HG02571 (cell line): ENCODE measurements at regions not wholly inside any gene's neighbourhood (a gene's known extent, or its start where the extent isn't known, plus 50 kb on each side); places are given as distances from the start of the nearest gene placed in this dataset.

Experiments
- ATAC-seq: cut with Tn5 transposase; IDR thresholded peaks from one replicate; pipeline ENCODE4 v1.9.1; 2021; ENCODE audit warnings: mild to moderate bottlenecking, moderate library complexity; ENCODE audit not compliant: unreplicated experiment

DNA sequence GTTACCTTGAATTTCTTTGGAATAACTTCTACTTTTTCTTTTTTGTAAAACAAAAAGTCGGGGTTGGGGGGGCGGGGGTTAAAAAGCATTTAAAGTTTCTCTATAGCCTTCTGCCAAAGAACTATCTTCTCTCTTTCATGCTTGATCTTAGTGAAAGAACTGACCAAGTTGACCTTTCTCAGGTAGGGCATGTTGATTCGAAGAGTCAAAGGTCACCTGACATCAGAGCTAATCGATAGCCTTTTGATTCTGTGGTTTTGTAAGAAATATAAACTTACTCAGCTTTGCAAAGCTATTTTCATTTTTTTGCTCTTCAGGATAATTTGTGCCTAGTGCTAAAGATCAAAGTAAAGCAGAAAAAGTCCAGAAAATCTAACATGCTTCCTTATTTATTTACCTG, 181.5 kb downstream of the IRS2 start:
- no peak for ATAC-seq

DNA sequence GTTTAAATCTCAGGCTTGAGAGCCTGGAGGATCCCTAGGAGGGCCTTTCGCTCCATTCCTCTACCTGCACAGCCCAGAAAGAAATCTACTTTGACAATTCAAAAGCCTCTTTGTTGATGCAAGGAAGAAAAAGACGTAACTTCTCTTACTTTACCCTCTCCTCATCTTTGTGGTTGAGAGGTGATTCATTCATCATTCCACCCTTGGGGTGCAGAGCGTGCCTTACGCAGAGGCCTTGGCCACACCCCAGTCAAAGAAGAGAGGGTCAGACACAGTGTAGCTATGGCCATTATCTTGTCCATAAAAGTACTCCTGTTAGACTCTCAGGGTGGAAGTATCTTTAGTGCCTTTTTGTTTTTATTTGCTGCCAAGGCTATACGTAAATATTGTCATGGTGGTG, 184.0 kb downstream of the IRS2 start:
- no peak for ATAC-seq

DNA sequence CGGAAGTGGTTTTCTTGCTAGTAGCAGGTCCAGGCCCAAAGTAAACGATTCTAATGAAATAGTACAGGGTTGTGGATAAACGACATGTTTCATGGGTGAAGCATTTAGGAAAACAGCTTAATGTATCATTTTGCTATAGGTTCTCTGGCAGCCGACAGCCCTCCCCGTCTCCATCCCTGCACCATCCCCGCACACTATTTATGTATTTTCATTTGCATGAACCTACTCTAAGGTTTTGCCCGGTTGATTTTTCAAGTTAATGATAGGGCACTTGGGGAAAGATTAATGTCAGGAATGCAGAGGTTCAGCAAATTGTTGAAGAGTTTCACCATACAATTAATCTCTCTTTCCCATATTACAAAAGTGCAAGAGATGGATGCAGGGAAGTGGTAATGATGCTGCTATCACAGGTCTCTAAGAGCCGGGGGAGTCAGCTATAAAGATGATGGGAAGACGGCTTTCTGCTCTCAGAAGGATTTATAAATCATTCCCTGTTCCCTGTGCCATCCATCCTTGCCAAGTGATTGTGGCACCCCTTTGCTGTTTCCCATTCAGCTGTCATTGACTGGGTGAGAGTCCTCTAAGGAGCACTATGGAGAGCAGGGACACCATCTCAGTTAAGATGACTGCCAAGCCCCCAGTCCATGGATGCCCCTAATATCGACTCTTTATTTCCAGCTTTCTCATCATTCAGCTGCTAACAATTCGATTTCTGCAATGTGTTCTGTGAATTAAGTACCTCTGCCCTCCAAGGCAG, 186.3 kb downstream of the IRS2 start:
- no peak for ATAC-seq

DNA sequence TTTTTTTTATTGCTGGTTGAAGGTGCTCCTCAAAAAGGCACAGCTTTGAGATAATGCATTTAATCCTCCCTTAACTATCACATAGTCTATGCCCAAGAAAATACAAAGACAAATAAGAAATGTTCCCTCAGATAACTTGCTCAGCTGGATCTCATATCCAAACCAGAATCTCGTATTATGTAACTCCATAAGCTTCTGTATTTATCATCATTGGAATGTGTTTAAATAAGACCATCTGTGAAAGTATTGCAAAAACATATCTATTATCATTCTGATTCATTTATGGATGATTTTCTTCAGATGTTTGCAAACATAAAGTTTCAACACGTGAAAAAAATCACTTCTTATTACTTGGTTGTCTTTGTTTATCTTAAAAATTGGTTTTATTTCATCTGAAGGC, 190.9 kb downstream of the IRS2 start:
- ATAC-seq: no peak

DNA sequence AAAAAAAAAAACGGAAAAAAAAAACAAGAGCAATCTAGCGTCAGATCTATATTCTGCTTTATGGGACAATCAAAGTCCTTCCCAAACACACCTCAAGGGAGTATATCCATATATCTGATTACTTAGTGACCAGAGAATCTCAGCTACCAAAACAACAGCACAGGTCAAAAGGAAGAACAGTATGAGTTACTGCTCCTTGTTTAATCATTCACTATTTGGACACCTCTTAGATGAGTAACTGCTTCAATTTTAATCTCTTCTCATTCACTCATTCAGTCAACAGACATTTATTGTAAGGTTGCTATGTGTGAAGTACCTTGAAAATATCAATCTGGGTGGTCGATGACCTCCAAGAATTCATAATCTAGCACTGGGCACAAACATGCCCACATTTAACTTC, 193.2 kb downstream of the IRS2 start:
- ATAC-seq: no peak

DNA sequence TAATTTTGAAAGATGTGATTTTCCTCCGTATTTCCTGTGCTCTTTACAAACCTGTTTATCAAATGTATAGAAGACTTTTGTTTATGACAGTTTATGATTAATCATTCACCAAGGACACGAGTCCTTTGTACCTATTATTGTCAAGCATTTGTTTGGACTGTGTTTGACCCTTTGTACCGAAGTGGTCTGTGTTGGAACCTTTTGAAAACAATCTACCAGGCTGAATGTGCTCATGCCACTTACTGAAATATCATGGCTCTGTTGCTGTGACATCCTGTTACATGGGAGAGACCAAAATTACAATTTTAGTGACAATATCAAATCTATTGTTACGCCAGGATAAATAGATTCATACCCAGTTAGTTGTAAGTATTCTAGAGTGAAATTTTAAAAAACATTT, 193.6 kb downstream of the IRS2 start:
- ATAC-seq: no peak

DNA sequence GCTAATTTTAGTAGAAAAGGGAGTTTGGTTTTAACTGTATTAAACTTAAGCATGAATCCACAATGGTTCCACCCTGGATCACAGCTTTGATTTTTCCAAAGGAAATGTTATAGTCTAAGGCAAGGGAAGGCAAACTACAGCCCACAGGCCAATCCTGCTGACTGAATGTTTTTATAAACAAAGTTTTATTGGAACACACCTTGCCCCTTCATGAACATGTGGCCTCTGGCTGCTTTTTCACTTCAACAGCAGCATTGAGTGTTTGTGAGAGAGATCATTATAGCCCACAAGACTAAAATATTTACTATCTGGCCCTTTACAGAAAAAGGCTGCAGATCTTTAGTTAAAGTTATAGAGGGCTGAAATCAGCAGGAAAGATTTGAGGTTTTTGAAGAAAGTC, 198.7 kb downstream of the IRS2 start:
- no peak for ATAC-seq

DNA sequence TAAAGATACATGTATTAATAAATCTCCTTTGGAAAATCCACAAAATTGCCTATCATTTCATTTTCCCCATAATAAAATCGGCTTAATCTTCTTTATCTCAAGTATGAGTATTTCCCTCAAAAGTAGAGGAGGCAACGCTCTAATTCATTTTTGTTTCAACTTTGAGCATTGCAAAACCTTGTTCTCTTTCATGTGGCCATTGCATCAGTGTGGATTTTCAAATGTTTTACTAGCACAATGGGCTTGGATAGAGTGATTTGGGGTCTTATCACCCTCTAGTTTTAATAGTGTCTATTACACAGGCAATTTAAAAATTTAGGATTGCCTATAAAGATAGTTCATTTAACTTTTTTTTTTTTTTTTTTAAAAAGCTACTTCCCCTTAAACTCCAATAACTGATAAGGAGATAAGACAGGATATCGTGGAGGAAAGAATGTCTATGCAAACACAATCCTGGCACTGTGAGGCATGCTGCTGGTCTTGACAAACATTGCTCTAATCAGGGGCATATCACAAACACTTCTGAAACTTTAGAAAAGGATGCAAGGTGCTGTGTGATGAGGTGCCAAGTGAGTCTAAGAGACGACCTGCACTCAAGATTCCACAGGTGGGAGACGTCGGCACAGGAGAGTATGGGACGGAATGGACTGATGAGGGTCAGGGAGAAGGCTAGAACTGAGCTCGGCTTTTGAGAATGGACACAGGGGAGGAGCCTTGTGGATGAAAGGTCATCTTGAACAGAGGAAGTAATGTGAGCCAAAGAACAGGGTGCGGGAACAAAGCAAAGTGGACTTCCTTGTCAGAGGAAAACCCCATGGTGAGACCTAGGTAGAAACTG, 199.7 kb downstream of the IRS2 start:
- ATAC-seq: no peak

DNA sequence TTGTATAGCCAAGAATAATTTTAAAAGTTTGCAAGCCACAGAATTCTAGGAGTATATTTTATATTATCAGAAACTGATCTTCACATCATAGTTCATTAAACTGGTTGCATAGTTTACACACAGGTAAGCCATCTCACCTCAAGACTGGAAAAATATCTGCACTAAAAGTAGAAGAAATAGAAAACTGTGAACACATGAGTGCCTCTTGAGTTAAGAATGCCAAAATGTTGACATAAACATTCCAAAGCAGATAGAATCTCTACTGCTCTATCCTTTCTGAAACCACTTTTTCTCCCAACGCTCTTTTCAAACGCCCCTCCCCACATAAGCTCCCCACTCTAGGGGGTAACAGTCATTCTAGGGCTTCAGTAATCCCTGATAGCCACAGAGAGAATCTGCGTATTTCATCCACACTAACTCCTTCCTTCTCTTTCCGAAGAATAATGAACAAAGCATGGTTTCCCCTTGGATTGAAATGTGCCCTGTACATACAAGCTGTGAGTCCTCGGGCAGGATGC, 201.5 kb downstream of the IRS2 start:
- ATAC-seq: no peak

DNA sequence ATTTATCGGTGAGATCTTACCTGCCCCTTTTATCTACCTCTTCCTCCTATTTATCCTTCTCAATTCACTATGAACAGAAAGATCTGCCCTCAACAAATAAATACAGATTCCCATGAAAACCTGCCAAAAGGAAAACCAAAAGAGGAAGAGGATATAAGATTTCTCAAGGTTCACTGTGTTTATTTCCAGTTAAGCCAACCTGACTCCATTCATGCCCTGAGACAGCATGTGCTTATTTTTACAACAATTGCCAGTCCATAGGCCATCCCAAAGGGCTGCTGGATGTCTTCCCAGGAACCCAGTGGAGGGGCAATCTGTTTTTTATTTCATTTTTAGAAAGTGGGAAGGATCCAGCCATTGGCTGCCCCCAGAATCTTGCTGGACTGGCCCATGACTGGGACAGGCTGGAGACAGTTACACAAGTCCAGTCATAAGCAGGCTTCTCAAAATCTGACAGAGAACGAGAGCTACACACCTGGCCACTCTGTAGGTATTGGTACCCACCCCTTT, 209.1 kb downstream of the IRS2 start:
- ATAC-seq: no peak

DNA sequence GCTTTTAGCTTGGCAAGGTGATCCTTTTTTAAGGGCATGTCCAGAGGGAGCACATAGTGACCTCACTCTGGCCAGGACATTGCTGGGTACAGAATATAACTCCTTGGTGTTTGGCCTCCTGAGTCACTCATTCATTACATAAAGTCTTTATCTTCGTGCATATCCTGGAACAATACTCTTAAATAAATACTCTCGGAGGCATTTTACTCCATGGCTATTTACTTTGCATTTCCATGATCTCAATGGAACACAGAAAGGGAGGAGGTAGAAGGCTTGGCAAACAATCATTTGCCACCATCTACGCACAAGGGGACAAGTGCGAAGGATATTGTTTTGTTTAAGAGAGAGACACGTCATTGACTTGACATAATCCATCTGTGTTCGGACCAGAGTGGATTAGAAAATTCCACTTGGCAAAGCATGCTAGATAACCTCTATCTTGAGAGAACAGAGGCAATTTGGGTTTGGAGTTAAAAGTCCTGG, 210.0 kb downstream of the IRS2 start:
- ATAC-seq: no peak

DNA sequence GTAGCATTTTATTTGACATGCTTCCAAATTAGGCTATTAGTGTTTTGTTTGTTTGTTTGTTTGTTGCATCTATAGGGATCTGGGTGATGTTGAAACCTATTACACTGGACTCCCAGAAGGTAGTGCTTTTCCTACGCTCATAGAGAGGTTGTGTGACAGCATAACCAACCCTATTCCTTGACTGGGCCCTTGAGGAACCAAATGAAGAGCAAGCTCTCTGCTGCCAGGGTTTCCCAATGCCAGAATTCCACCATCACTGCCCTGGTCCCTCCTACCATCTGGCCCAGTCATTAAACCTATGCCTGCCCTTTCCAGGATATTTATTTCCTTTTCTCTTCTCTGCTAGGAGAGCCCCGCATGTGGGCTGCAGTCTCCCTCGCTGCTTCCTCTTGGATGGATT, 210.6 kb downstream of the IRS2 start:
- ATAC-seq: no peak

DNA sequence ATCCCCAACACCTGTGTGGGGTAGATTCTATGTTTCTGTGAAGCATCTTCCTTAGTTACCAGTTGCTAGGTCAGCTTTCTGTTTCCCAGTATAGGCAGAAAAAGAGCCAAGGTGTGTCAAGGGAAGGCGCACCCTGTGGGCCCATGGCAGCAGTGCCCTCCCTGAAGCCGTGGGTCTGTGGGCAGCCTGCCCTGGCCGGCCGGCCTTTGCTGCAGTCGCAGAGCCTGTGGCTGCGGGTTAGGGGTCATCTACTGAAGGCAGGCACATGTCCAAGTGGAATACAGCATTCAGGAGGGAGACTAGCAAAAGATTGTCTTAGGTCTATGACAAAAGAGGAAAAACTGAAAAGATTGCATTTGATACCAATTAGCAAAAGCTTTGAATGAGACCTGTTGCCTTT, 214.0 kb downstream of the IRS2 start:
- no peak for ATAC-seq

DNA sequence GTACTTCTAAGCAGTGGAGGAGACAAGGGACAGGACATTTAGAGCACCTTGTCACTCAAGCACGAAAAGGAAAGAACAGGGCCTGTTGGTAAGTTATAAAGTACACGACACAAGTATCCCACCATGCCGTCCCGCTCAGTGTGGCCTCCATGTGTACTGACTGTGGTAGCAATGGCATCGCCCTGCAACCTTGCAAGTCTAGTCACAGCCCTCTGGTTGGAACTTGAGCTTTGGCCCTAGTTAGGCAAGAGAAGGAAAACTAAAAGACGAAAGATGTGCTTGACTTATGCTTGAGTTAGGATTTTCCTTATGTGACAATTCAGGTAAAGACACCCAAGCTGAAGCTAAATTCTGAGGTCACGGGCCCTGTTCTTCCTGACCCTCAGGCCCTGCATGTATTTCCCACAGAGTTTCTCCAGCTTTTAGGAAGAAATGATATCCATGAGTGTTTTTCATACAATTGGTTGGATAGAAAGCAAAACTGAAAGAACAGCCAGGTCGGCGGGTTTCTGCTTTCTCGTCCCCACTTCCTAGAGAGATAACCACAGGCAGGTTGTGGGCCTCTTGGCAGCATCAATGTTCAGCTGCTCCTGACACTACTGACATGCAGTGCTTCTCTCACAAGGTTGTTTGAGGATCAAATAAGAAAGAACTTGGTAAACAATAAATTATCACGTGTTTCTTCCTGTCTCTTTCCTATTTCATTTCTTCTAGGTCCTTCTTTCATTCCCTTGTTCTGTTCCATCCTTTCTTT, 216.2 kb downstream of the IRS2 start:
- ATAC-seq: peak; percentile 79

DNA sequence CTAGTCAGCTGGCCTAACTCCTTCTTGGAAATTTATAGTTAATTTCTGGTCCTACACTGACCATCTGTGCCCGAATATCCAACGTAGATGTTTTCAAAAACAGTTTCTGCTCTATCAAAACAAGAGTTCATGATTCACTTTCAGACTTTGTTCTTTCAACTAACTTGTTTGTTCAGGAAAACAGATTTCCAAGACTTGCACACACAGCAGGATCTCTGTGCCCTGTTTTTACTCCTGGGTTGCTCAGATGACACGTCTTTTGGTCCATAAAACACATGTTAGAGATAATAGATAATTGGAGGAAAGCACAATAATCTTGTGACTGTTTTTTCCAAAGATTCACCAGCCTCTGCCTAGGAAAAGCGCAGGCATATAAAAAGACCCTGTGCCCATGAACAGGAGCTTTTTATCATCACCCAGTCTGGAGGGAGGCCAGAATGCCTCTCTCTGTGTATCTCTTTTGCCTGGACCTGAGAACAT, 218.0 kb downstream of the IRS2 start:
- ATAC-seq: no peak

DNA sequence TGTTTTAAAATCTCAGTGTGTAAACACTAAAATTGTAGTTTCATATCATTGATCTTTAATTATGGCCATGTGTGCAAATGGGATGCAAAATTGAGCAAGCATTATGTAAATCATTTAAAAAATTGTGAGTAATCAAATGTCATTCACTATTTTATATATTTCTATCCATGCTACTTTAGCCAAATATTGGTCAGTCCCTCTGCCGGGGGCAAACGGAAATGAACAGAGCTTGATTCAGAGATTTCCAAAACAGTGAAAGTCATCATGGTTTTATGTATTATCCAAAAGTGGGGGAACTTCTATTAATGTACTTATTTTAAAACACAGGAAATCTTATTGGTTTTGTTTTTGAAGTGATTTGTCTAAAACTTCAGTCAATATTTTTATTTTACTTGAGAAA, 219.1 kb downstream of the IRS2 start:
- no peak for ATAC-seq

DNA sequence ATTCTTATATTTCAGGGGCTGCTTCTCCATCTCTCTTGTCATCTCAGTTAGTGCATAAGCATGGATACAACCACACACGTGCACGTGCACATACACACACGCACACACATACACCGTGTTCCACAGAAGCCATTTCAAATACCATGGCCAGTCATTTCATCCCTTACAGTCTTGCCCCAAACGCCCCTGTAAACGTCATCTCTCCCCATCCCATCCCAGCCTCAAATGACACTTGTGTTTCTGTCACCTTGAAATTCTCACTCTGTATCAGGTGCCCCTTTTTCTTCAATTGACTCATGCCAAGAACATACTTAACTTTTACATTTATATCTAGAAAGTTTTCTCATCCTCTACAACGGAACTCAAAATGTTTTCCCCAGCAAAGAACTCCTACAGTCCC, 220.5 kb downstream of the IRS2 start:
- no peak for ATAC-seq

DNA sequence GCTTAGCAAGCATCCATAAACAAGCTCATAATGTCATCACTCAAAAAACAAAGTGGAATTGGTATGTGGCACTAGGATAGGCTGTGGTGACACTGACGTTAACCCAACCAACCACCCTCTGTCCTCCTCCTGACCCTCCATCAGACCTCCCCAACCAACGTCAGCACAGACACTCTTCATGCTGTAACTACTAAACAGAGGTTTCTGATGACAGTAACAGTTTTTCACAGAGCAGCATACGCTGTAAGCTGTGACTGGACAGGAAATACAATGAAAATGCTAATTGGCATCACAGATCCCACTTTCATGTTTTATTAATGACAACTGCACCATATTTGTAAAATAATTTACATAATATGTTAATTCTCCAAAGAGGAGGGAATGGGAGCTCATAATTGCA, 238.0 kb downstream of the IRS2 start:
- peak; percentile 55 for ATAC-seq

DNA sequence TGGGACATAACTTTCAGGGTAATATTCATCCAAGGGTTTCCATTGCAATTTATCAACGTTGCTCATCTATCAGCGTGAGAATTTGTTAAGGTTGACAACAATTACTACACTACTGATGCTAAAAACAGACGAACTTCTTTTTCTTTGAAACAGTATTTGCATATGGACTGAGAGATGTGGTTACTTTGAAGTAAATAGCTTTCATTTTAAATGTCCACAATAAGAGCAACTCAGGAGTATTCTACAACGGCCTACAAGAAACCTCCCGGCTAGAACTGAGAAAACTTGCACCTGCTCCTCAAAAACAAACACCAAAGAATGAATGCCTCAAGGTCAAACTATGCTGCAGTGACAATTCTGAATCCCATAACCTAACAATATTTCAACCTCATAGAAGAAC, 238.4 kb downstream of the IRS2 start:
- peak; percentile 94 for ATAC-seq

DNA sequence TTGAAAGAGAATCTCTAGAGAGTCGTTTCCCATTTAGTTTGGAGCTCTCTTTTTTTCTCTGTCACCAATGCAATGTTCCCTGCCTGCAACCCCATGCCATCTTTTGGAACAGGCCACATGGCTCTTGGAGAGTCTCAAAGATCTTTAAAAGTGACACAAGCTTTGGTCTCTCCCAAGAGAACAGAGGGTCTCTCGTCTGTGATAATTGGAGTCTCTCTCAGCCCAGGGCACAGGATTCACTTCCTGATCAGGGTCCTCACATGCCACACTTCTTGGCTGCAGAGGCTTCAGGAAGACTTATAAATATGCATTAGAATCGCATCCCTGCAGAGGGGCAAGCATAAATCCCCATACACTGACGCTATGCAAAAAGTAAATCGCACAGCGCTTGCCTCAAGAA, 240.5 kb downstream of the IRS2 start:
- ATAC-seq: no peak

DNA sequence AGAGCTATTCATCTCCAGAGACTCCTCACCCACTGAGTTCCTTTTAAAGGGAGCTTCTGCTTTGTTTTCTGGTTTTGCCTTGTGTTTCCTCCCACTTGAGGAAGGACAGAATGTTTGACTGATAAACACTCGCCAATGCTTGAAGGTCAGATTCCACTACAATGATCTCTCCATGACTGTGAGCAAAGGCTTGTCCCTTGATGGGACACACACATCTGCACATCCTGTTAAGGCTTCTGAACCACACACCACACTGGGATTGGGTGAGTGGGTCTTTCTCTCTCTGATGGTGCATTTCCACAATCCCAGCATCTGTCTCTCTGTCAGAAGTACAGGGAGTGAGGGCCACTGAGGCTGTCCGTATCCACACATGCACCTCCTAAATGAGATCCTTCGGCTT, 245.3 kb downstream of the IRS2 start:
- ATAC-seq: no peak
